ENCODE measurements at regions not wholly inside any gene's neighbourhood (a gene's known extent, or its start where the extent isn't known, plus 50 kb on each side); places are given as distances from the start of the nearest gene placed in this dataset.

- intact Hi-C loops (cut with micrococcal nuclease): no loop called here
- Mint-ChIP-seq H3K9me3 (peaks cover 15% of the 10 kb centered on the region), H3K4me1 (ENCODE audit: low read depth) (no peaks in the 10 kb centered on the region), H3K36me3 (ENCODE audit: low read depth) (no peaks in the 10 kb centered on the region), H3K27ac (no peak overlapping the region), H3K4me3 (no peak overlapping the region), H3K27me3 (ENCODE audit: insufficient read depth) (peaks cover 4% of the 10 kb centered on the region)
- no peak for DNase-seq (ENCODE audit: low spot score)
Observed at GRCh38 chr15:67892559-67893377, 52.9 kb upstream of the RNU6-1 start.

GRCh38 chr15:67895237-67895636 lies 55.4 kb upstream of the RNU6-1 start:
- Mint-ChIP-seq H3K4me3 (no peak overlapping the region), H3K9me3 (peaks cover 7% of the 10 kb centered on the region), H3K27me3 (ENCODE audit: insufficient read depth) (peaks cover 2% of the 10 kb centered on the region), H3K36me3 (ENCODE audit: low read depth) (no peaks in the 10 kb centered on the region), H3K27ac (no peak overlapping the region), H3K4me1 (ENCODE audit: low read depth) (no peaks in the 10 kb centered on the region)
- intact Hi-C loops (cut with micrococcal nuclease): no loop called here
- no peak for DNase-seq (ENCODE audit: low spot score)

GRCh38 chr15:67897646-67898339 lies 57.9 kb upstream of the RNU6-1 start:
- Mint-ChIP-seq H3K27me3 (ENCODE audit: insufficient read depth) (peaks cover 6% of the 10 kb centered on the region), H3K4me1 (ENCODE audit: low read depth) (no peaks in the 10 kb centered on the region), H3K27ac (no peak overlapping the region), H3K36me3 (ENCODE audit: low read depth) (no peaks in the 10 kb centered on the region), H3K9me3 (peaks cover 7% of the 10 kb centered on the region), H3K4me3 (no peak overlapping the region)
- no peak for DNase-seq (ENCODE audit: low spot score)
- intact Hi-C loops (cut with micrococcal nuclease): no loop called here

- H3K27me3 Mint-ChIP-seq (ENCODE audit: insufficient read depth): peaks cover 6% of the 10 kb centered on the region
- DNase-seq (ENCODE audit: low spot score): no peak
- no peak overlapping the region for H3K4me3 Mint-ChIP-seq
- intact Hi-C loops (cut with micrococcal nuclease): no loop called here
- H3K9me3 Mint-ChIP-seq: peaks cover 7% of the 10 kb centered on the region
- no peaks in the 10 kb centered on the region for H3K4me1 Mint-ChIP-seq (ENCODE audit: low read depth)
- no peaks in the 10 kb centered on the region for H3K36me3 Mint-ChIP-seq (ENCODE audit: low read depth)
- H3K27ac Mint-ChIP-seq: no peak overlapping the region
Observed at GRCh38 chr15:67899596-67900283, 59.9 kb upstream of the RNU6-1 start.

GRCh38 chr15:67900621-67901147 lies 60.8 kb upstream of the RNU6-1 start:
- H3K4me3 Mint-ChIP-seq: no peak overlapping the region
- no peak overlapping the region for H3K27ac Mint-ChIP-seq
- H3K36me3 Mint-ChIP-seq (ENCODE audit: low read depth): no peaks in the 10 kb centered on the region
- DNase-seq (ENCODE audit: low spot score): no peak
- H3K4me1 Mint-ChIP-seq (ENCODE audit: low read depth): no peaks in the 10 kb centered on the region
- peaks cover 6% of the 10 kb centered on the region for H3K27me3 Mint-ChIP-seq (ENCODE audit: insufficient read depth)
- peaks cover under 1% of the 10 kb centered on the region for H3K9me3 Mint-ChIP-seq
- intact Hi-C loops (cut with micrococcal nuclease): no loop called here

- Mint-ChIP-seq H3K27me3 (ENCODE audit: insufficient read depth) (peaks cover 4% of the 10 kb centered on the region), H3K27ac (no peak overlapping the region), H3K4me3 (no peak overlapping the region), H3K36me3 (ENCODE audit: low read depth) (no peaks in the 10 kb centered on the region), H3K4me1 (ENCODE audit: low read depth) (no peaks in the 10 kb centered on the region), H3K9me3 (no peaks in the 10 kb centered on the region)
- DNase-seq (ENCODE audit: low spot score): no peak
- intact Hi-C loops (cut with micrococcal nuclease): no loop called here
Observed at GRCh38 chr15:67901922-67902321, 62.1 kb upstream of the RNU6-1 start.

- no peak overlapping the region for H3K27ac Mint-ChIP-seq
- H3K9me3 Mint-ChIP-seq: no peaks in the 10 kb centered on the region
- no peaks in the 10 kb centered on the region for H3K4me1 Mint-ChIP-seq (ENCODE audit: low read depth)
- no peak overlapping the region for H3K4me3 Mint-ChIP-seq
- intact Hi-C loops (cut with micrococcal nuclease): no loop called here
- no peak for DNase-seq (ENCODE audit: low spot score)
- no peaks in the 10 kb centered on the region for H3K36me3 Mint-ChIP-seq (ENCODE audit: low read depth)
- H3K27me3 Mint-ChIP-seq (ENCODE audit: insufficient read depth): peaks cover 4% of the 10 kb centered on the region
Observed at GRCh38 chr15:67902579-67903009, 62.7 kb upstream of the RNU6-1 start.

- no peak overlapping the region for H3K27ac Mint-ChIP-seq
- DNase-seq (ENCODE audit: low spot score): no peak
- no peak overlapping the region for H3K4me3 Mint-ChIP-seq
- H3K36me3 Mint-ChIP-seq (ENCODE audit: low read depth): no peaks in the 10 kb centered on the region
- intact Hi-C loops (cut with micrococcal nuclease): no loop called here
- H3K9me3 Mint-ChIP-seq: peaks cover 5% of the 10 kb centered on the region
- peaks cover 4% of the 10 kb centered on the region for H3K27me3 Mint-ChIP-seq (ENCODE audit: insufficient read depth)
- H3K4me1 Mint-ChIP-seq (ENCODE audit: low read depth): no peaks in the 10 kb centered on the region
Observed at GRCh38 chr15:67903708-67904107, 63.9 kb upstream of the RNU6-1 start.

- Mint-ChIP-seq H3K4me1 (ENCODE audit: low read depth) (no peaks in the 10 kb centered on the region), H3K9me3 (peaks cover 18% of the 10 kb centered on the region)
- no peak for DNase-seq (ENCODE audit: low spot score)
Observed at GRCh38 chr15:67905628-67906027, 65.8 kb upstream of the RNU6-1 start.

GRCh38 chr15:67906382-67906781 lies 66.5 kb upstream of the RNU6-1 start:
- Mint-ChIP-seq H3K4me3 (no peak overlapping the region), H3K9me3 (peaks cover 22% of the 10 kb centered on the region), H3K27me3 (ENCODE audit: insufficient read depth) (peaks cover 3% of the 10 kb centered on the region), H3K4me1 (ENCODE audit: low read depth) (no peaks in the 10 kb centered on the region), H3K27ac (no peak overlapping the region), H3K36me3 (ENCODE audit: low read depth) (no peaks in the 10 kb centered on the region)
- no peak for DNase-seq (ENCODE audit: low spot score)
- intact Hi-C loops (cut with micrococcal nuclease): no loop called here

More at GRCh38 chr15:67905628-67906027, 65.8 kb upstream of the RNU6-1 start:
- intact Hi-C loops (cut with micrococcal nuclease): no loop called here
- Mint-ChIP-seq H3K36me3 (ENCODE audit: low read depth) (no peaks in the 10 kb centered on the region), H3K27ac (no peak overlapping the region), H3K27me3 (ENCODE audit: insufficient read depth) (peaks cover 4% of the 10 kb centered on the region), H3K4me3 (no peak overlapping the region)

GRCh38 chr15:67907184-67907723 lies 67.4 kb upstream of the RNU6-1 start:
- peaks cover 22% of the 10 kb centered on the region for H3K9me3 Mint-ChIP-seq
- DNase-seq (ENCODE audit: low spot score): no peak
- H3K4me1 Mint-ChIP-seq (ENCODE audit: low read depth): no peaks in the 10 kb centered on the region
- no peak overlapping the region for H3K4me3 Mint-ChIP-seq
- no peaks in the 10 kb centered on the region for H3K27me3 Mint-ChIP-seq (ENCODE audit: insufficient read depth)
- intact Hi-C loops (cut with micrococcal nuclease): no loop called here
- H3K27ac Mint-ChIP-seq: no peak overlapping the region
- no peaks in the 10 kb centered on the region for H3K36me3 Mint-ChIP-seq (ENCODE audit: low read depth)

- no peak for DNase-seq (ENCODE audit: low spot score)
- peaks cover 22% of the 10 kb centered on the region for H3K9me3 Mint-ChIP-seq
- no peaks in the 10 kb centered on the region for H3K27me3 Mint-ChIP-seq (ENCODE audit: insufficient read depth)
- no peaks in the 10 kb centered on the region for H3K36me3 Mint-ChIP-seq (ENCODE audit: low read depth)
- H3K27ac Mint-ChIP-seq: no peak overlapping the region
- no peak overlapping the region for H3K4me3 Mint-ChIP-seq
- intact Hi-C loops (cut with micrococcal nuclease): no loop called here
- H3K4me1 Mint-ChIP-seq (ENCODE audit: low read depth): no peaks in the 10 kb centered on the region
Observed at GRCh38 chr15:67908756-67909155, 68.9 kb upstream of the RNU6-1 start.
